Astrocyte of the cerebellum (primary cell): ENCODE measurements at regions not wholly inside any gene's neighbourhood (a gene's known extent, or its start where the extent isn't known, plus 50 kb on each side); places are given as distances from the start of the nearest gene placed in this dataset.

Experiments used
- DNase-seq: peaks from one replicate; pipeline ENCODE4 v3.0.0-alpha.2; 2011; ENCODE audit warnings: low read depth
- H3K4me3 ChIP-seq: 2 replicates; pipeline ENCODE4 v1.5.1; 2011; ENCODE audit warnings: mild to moderate bottlenecking, low read depth, low read length, moderate library complexity
- in situ Hi-C: cut with HindIII; loops from 2 replicates; pipeline ENCODE4 v1.10.0; 2017; ENCODE audit warnings: low sequenced_read_pairs
- TF ChIP-seq, protein P1 (sequence below): IDR thresholded peaks from 2 replicates; pipeline ENCODE4 v1.5.1; 2012; ENCODE audit warnings: low read length, low read depth, moderate library complexity, mild to moderate bottlenecking; ENCODE audit errors: missing control alignments

DNA sequence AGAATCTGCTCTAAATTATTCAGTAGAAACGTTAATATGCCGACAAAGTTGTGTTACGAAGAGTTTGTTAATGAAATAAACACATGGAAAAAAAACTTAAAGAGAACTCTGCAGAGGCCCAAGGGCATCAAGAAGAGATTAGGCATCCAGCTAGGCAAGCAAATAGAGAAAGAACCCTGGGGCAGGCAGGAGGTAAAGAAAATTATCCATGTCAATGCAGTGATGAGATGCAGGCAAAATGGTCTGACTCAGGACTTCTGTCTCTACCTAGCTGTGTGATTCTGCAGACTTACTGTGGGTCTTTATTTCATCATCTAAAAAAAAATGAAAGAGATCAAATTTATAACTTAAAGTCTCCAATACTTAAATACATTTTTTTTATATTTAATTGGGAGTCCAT is 448.0 kb downstream of the HAO1 start:
- in situ Hi-C loops, result no loop called here
- H3K4me3 ChIP-seq, result no peak overlapping the region
- TF ChIP-seq, protein P1, sequence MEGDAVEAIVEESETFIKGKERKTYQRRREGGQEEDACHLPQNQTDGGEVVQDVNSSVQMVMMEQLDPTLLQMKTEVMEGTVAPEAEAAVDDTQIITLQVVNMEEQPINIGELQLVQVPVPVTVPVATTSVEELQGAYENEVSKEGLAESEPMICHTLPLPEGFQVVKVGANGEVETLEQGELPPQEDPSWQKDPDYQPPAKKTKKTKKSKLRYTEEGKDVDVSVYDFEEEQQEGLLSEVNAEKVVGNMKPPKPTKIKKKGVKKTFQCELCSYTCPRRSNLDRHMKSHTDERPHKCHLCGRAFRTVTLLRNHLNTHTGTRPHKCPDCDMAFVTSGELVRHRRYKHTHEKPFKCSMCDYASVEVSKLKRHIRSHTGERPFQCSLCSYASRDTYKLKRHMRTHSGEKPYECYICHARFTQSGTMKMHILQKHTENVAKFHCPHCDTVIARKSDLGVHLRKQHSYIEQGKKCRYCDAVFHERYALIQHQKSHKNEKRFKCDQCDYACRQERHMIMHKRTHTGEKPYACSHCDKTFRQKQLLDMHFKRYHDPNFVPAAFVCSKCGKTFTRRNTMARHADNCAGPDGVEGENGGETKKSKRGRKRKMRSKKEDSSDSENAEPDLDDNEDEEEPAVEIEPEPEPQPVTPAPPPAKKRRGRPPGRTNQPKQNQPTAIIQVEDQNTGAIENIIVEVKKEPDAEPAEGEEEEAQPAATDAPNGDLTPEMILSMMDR, result no peak
- no peak for DNase-seq

DNA sequence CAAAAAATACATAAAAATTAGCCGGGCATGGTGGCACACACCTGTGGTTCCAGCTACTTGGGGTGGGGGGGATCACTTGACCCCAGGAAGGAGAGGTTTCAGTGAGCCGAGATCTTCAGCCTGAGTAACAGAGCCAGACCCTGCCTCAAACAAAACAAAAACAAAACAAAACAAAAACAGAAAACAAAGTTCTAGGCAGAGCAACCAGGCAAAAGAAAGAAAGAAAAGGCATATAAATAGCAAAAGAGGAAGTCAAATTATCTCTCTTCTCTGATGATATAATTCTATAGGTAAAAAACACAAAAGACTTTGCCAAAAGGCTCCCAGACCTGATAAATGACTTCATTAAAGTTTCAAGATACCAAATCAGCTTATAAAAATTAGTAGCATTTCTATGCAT is 446.9 kb downstream of the HAO1 start:
- DNase-seq, result no peak
- no peak overlapping the region for H3K4me3 ChIP-seq
- in situ Hi-C loops, result no loop called here
- TF ChIP-seq, protein P1, result no peak

DNA sequence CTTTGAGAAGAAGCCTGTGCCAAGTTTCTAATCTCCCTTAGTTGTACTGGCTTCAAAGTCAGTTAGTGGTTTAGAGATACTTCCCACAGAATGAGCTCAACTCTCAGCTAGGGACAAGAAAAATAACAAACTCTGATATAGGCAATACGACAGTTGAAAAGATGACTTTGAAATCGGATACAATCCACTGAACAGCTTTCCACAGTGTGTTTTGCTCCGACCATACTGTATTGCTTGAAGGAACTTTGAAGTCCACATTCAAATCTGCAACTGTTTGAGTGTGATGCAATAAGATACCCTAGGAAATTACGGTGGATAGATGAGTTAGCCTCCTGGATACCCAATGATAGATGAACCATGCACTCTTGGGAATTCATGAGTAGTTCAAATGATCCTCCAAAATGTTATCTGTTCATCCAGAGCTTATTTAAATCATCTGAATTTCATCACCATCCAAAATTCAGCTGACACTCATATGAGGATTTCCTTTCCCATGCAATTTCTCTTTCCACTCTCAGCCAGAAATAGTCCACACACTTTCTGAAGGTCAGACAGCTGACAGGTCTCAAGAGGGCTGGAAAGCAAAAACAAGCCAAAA is 443.8 kb downstream of the HAO1 start:
- TF ChIP-seq, protein P1, result no peak
- peak; percentile 55 for DNase-seq
- no peak overlapping the region for H3K4me3 ChIP-seq
- in situ Hi-C loops, result no loop called here

DNA sequence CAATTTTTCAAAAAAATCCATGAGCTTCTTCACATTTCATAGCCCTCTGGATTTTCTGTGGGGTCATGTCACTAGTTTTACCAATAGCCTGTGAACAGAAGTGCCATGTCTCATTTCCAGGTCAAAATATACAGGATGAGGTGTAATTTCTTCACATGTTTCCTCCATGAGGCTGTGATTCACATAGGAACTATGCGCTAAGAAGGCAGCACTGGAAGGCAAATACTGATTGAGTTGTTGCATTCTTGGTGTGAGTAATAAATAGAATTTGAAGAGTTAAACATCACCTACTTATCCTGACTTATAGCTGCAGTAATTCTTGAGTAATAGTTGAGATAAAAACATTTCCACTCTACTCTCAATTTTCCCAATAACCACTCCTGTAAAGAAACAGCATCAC is 442.3 kb downstream of the HAO1 start:
- no peak overlapping the region for H3K4me3 ChIP-seq
- TF ChIP-seq, protein P1, result no peak
- in situ Hi-C loops, result no loop called here
- peak; percentile 47 for DNase-seq

GRCh38 chr20:7499201-7499600 is 441.1 kb downstream of the HAO1 start:
- DNase-seq, result no peak
- H3K4me3 ChIP-seq, result no peak overlapping the region
- in situ Hi-C loops, result no loop called here
- TF ChIP-seq, protein P1, result no peak

DNA sequence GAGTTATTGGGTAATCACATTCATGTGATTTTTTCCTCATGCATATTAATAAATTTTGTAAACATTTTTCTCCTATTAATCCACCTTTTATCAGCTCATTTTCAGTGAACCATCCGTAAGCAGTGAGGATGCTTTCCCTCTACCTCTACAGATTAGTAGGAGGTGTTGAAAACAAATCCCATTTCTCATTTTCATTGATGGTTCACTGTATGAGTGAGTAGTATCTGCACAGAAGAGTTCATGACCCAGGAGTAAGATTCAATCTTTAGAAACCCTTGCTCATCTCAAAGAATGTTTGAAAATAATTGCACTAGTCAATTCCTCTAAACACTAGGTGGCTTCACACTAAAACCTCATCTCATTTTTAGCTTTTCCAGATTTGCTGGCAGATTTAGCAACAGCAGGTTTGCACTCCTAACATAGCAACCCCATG is 440.0 kb downstream of the HAO1 start:
- in situ Hi-C loops, result no loop called here
- no peak for DNase-seq
- TF ChIP-seq, protein P1, result no peak
- no peak overlapping the region for H3K4me3 ChIP-seq
